MM.1S (cell line): ENCODE measurements at regions not wholly inside any gene's neighbourhood (a gene's known extent, or its start where the extent isn't known, plus 50 kb on each side); places are given as distances from the start of the nearest gene placed in this dataset.

ENCODE experiments used
- DNase-seq: peaks from one replicate; pipeline ENCODE4 v3.0.0-alpha.2; 2015
- H2AFZ ChIP-seq: fragments of 300-600 bp; sonication (generic); 2 replicates; pipeline ENCODE4 v1.6.0; 2016; ENCODE audit warnings: antibody characterized with exemption, low read length
- H3F3A ChIP-seq: fragments of 300-600 bp; sonication (generic); 2 replicates; pipeline ENCODE4 v1.6.1; 2016; ENCODE audit warnings: mild to moderate bottlenecking, antibody characterized with exemption, low read length, moderate library complexity, mixed read lengths; ENCODE audit not compliant: insufficient read depth
- H3K27ac ChIP-seq: fragments of 300-600 bp; sonication (generic); 2 replicates; pipeline ENCODE4 v1.5.1; 2016; ENCODE audit warnings: mild to moderate bottlenecking, low read length
- H3K27me3 ChIP-seq: fragments of 300-600 bp; sonication (generic); replicated peaks from 2 replicates; pipeline ENCODE4 v1.6.0; 2016; ENCODE audit warnings: low read length; ENCODE audit not compliant: insufficient read depth
- H3K36me3 ChIP-seq: fragments of 300-600 bp; sonication (generic); replicated peaks from 2 replicates; pipeline ENCODE4 v1.6.1; 2016; ENCODE audit warnings: mild to moderate bottlenecking, low read length, mixed read lengths; ENCODE audit not compliant: insufficient read depth
- H3K4me1 ChIP-seq: fragments of 300-600 bp; sonication (generic); 2 replicates; pipeline ENCODE4 v1.6.1; 2016; ENCODE audit warnings: low read length, mixed read lengths
- H3K4me2 ChIP-seq: fragments of 300-600 bp; sonication (generic); 2 replicates; pipeline ENCODE4 v1.6.0; 2016; ENCODE audit warnings: low read depth, low read length
- H3K4me3 ChIP-seq: fragments of 300-600 bp; sonication (generic); 2 replicates; pipeline ENCODE4 v1.5.1; 2016; ENCODE audit warnings: low read length, mixed read lengths
- H3K79me2 ChIP-seq: fragments of 300-600 bp; sonication (generic); 2 replicates; pipeline ENCODE4 v1.6.1; 2016; ENCODE audit warnings: mixed run types, low read length, mixed read lengths
- H3K9ac ChIP-seq: fragments of 300-600 bp; sonication (generic); 2 replicates; pipeline ENCODE4 v1.6.1; 2016; ENCODE audit warnings: low read length, mixed read lengths
- H3K9me2 ChIP-seq: fragments of 300-600 bp; sonication (generic); replicated peaks from 2 replicates; pipeline ENCODE4 v1.6.1; 2016; ENCODE audit warnings: mild to moderate bottlenecking, low read length, mixed read lengths; ENCODE audit not compliant: insufficient read depth
- H3K9me3 ChIP-seq: fragments of 300-600 bp; sonication (generic); replicated peaks from 2 replicates; pipeline ENCODE4 v1.6.1; 2016; ENCODE audit warnings: mild to moderate bottlenecking, low read length, mixed read lengths; ENCODE audit not compliant: insufficient read depth
- H4K20me1 ChIP-seq: fragments of 300-600 bp; sonication (generic); 2 replicates; pipeline ENCODE4 v1.6.1; 2016; ENCODE audit warnings: mild to moderate bottlenecking, low read length, moderate library complexity, mixed read lengths; ENCODE audit not compliant: insufficient read depth
- EZH2 ChIP-seq: fragments of 300-600 bp; sonication (generic); optimal IDR thresholded peaks from 2 replicates; pipeline ENCODE3; 2017; ENCODE audit warnings: low read depth, mild to moderate bottlenecking, antibody characterized with exemption, low read length, mixed read lengths
- EZH2phosphoT487 ChIP-seq: fragments of 300-600 bp; sonication (generic); IDR thresholded peaks from 2 replicates; pipeline ENCODE4 v1.6.1; 2018; ENCODE audit warnings: antibody characterized with exemption, low read length
- TF ChIP-seq, protein P1 (sequence below): fragments of 300-600 bp; sonication (generic); IDR thresholded peaks from 2 replicates; pipeline ENCODE4 v1.5.1; 2016; ENCODE audit warnings: antibody characterized with exemption, low read length, mixed read lengths

DNA sequence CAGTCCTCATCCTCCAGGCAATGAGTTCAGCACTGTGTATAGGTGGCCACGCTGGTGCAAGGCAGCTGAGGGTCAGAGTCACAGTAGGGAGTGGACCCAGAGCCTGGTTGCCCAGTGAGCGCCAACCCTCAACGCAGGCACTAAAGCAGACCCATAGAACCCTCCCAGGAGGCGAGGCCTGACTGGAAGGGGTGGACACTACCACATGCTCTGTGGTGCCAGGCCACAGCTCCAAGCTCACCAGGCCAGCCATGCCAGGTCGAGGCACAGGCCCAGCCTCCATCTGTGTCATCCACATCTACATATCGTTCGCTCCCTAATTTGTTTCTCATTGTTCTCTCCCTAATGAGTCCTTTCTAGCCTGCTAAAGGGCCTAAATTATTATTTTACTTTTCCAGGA is 165.8 kb upstream of the GPR12 start:
- DNase-seq = no peak
- no peak overlapping the region for H3K4me3 ChIP-seq
- H3F3A ChIP-seq = no peaks in the 10 kb centered on the region
- no peaks in the 10 kb centered on the region for H3K9me2 ChIP-seq
- no peaks in the 10 kb centered on the region for H4K20me1 ChIP-seq
- no peak overlapping the region for H2AFZ ChIP-seq
- H3K36me3 ChIP-seq = no peaks in the 10 kb centered on the region
- H3K79me2 ChIP-seq = no peaks in the 10 kb centered on the region
- no peaks in the 10 kb centered on the region for H3K27me3 ChIP-seq
- H3K9ac ChIP-seq = no peak overlapping the region
- no peaks in the 10 kb centered on the region for H3K4me1 ChIP-seq
- TF ChIP-seq, protein P1, sequence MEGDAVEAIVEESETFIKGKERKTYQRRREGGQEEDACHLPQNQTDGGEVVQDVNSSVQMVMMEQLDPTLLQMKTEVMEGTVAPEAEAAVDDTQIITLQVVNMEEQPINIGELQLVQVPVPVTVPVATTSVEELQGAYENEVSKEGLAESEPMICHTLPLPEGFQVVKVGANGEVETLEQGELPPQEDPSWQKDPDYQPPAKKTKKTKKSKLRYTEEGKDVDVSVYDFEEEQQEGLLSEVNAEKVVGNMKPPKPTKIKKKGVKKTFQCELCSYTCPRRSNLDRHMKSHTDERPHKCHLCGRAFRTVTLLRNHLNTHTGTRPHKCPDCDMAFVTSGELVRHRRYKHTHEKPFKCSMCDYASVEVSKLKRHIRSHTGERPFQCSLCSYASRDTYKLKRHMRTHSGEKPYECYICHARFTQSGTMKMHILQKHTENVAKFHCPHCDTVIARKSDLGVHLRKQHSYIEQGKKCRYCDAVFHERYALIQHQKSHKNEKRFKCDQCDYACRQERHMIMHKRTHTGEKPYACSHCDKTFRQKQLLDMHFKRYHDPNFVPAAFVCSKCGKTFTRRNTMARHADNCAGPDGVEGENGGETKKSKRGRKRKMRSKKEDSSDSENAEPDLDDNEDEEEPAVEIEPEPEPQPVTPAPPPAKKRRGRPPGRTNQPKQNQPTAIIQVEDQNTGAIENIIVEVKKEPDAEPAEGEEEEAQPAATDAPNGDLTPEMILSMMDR = no peak
- TF ChIP-seq EZH2 (no peak), EZH2phosphoT487 (no peak)
- H3K9me3 ChIP-seq = no peaks in the 10 kb centered on the region
- H3K27ac ChIP-seq = no peak overlapping the region
- no peak overlapping the region for H3K4me2 ChIP-seq

DNA sequence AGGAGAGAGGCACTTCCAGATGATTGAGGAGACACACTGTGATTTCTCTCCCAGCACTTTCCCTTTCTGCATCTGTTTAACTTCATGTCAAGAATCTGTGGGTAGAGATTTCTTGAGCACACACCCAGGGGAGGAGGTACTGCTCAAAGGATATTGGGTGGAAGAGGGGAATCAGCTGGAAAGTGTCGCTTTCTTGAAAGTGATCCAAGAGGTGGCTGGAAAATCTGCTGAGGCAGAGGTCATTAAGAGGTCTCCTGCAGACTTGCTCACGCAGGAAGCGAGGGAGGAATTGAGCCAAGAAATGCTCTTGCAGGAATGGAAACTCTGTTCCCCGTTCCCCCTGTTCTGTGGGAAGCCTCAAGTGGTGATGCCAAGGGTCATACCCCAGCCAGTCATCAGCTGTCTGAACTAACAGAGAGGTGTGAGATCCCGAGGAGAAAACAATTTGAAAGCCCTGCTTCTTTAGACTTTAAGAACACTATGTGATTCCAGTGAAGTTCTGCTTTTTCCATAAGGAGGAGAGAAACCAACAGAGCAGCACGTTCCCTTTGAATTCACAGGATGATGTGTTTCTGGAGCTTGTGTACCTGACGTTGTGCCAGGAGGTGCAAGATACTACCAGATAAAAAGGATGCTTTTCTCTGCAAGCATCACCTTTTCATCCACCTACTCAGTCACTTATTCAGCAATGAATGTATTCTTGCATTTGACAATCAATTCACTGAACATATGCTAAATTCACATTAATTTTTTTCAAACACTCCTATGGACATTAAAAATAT is 163.4 kb upstream of the GPR12 start:
- H4K20me1 ChIP-seq = no peaks in the 10 kb centered on the region
- no peaks in the 10 kb centered on the region for H3K36me3 ChIP-seq
- TF ChIP-seq, protein P1 = no peak

DNA sequence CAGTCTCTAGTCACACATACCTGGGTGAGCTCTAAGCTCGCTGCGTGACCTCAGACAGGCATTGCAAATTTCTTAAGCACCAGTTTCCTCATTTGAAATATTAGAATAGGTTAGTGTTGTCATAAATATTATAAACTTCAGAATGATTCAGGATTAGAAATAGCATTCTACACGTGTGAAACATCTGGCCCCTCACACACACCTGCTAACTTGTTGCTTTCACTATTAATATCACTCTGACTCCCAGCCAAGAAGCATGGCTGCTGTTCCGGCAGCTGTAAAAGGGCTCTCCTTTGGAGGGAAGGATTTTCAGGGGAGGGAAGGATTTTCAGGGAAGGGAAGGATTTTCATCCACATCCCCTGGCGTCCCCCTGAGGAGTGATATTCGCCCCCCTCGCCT is 161.3 kb upstream of the GPR12 start:
- Histone ChIP-seq H2AFZ (no peak overlapping the region), H4K20me1 (no peaks in the 10 kb centered on the region), H3K36me3 (no peaks in the 10 kb centered on the region), H3K4me1 (no peaks in the 10 kb centered on the region), H3K27me3 (no peaks in the 10 kb centered on the region), H3K4me3 (no peak overlapping the region), H3K27ac (no peak overlapping the region), H3K9ac (no peak overlapping the region), H3K9me3 (no peaks in the 10 kb centered on the region), H3K4me2 (no peak overlapping the region), H3F3A (no peaks in the 10 kb centered on the region), H3K9me2 (no peaks in the 10 kb centered on the region), H3K79me2 (no peaks in the 10 kb centered on the region)
- TF ChIP-seq, protein P1 = no peak
- TF ChIP-seq EZH2 (no peak), EZH2phosphoT487 (no peak)
- DNase-seq = no peak

More for the DNA sequence above, 163.4 kb upstream of the GPR12 start:
- no peak overlapping the region for H3K4me2 ChIP-seq
- H3K9ac ChIP-seq = no peak overlapping the region
- no peaks in the 10 kb centered on the region for H3F3A ChIP-seq
- H3K27me3 ChIP-seq = no peaks in the 10 kb centered on the region
- H3K9me2 ChIP-seq = no peaks in the 10 kb centered on the region
- no peak for DNase-seq
- H3K4me3 ChIP-seq = no peak overlapping the region
- no peaks in the 10 kb centered on the region for H3K79me2 ChIP-seq
- H2AFZ ChIP-seq = no peak overlapping the region
- no peak overlapping the region for H3K27ac ChIP-seq
- no peaks in the 10 kb centered on the region for H3K4me1 ChIP-seq
- H3K9me3 ChIP-seq = no peaks in the 10 kb centered on the region
